GM12878 (cell line): ENCODE measurements at regions not wholly inside any gene's neighbourhood (a gene's known extent, or its start where the extent isn't known, plus 50 kb on each side); places are given as distances from the start of the nearest gene placed in this dataset.
"Not testable (repeated sequence)": the region's sequence is repeated elsewhere in the genome, so short reads cannot be mapped to it uniquely, and the experiment has no call there.

Experiments
- ATAC-seq: fragments of 200-7000 bp; cut with Tn5 transposase; 3 replicates; pipeline ENCODE4 v1.9.1; 2020; ENCODE audit warnings: mild to moderate bottlenecking, moderate library complexity
- BruUV-seq: library from RNA; stranded (reverse); fragments of 400-500 nt; replicated peaks from 2 replicates; lab custom pipeline; 2021; lab: Mats Ljungman, UMichigan
- CTCF ChIA-PET: fragments of 300-600 bp; sonication (Branson Sonifier 250); formaldehyde crosslinking; extraction: SDS; loops from one replicate; lab custom pipeline; 2021; ENCODE audit warnings: inconsistent platforms; lab: Yijun Ruan, JAX
- POLR2A ChIA-PET: fragments of 350-600 bp; formaldehyde crosslinking; extraction: SDS; loops from one replicate; lab custom pipeline; 2021; ENCODE audit warnings: inconsistent platforms; lab: Charles Lee
- RAD21 ChIA-PET: fragments of 300-600 bp; sonication (Branson Sonifier 250); formaldehyde crosslinking; loops from one replicate; lab custom pipeline; 2023; ENCODE audit warnings: antibody characterized with exemption; ENCODE audit not compliant: unreplicated experiment; lab: Charles Lee
- SMC1A ChIA-PET: fragments of 300-600 bp; sonication (Branson Sonifier 250); formaldehyde crosslinking; loops from one replicate; lab custom pipeline; 2023; ENCODE audit not compliant: unreplicated experiment, uncharacterized antibody; lab: Charles Lee
- DNase-seq: peaks from one replicate; pipeline ENCODE4 v3.0.0-alpha.2; 2011; ENCODE audit warnings: low read depth, low spot score
- FAIRE-seq: peaks from 3 replicates; lab custom pipeline; 2011; peaks lifted over from hg19 to GRCh38; lab: Jason Lieb, UNC
- H2AFZ ChIP-seq: 2 replicates; pipeline ENCODE4 v1.6.0; 2011; ENCODE audit warnings: low read depth, low read length, control low read depth; ENCODE audit not compliant: control insufficient read depth
- H3K27ac ChIP-seq: 2 replicates; pipeline ENCODE4 v1.5.1; 2011; ENCODE audit warnings: control low read depth; ENCODE audit not compliant: control insufficient read depth, insufficient read depth
- H3K27me3 ChIP-seq, 2 experiments: replicated peaks in 1 of 2; 2 replicates each; pipeline versions ENCODE4 v1.6.0 to v1.6.1; 2011; ENCODE audit warnings: low read length in 1 of 2; ENCODE audit not compliant: control insufficient read depth in 2 of 2, insufficient read depth in 2 of 2
- H3K36me3 ChIP-seq, 2 experiments: 2 replicates each; pipeline ENCODE4 v1.5.1; 2011; ENCODE audit warnings: low read length in 1 of 2; ENCODE audit not compliant: control insufficient read depth in 2 of 2, insufficient read depth in 2 of 2
- H3K4me1 ChIP-seq: 2 replicates; pipeline ENCODE4 v1.6.1; 2011; ENCODE audit warnings: mild to moderate bottlenecking, low read length, moderate library complexity, mixed read lengths; ENCODE audit not compliant: control insufficient read depth, insufficient read depth
- H3K4me2 ChIP-seq: 2 replicates; pipeline ENCODE4 v1.6.0; 2011; ENCODE audit warnings: control low read depth; ENCODE audit not compliant: control insufficient read depth, insufficient read depth
- H3K4me3 ChIP-seq: fragments of 200-600 bp; sonication (generic); 2 replicates; pipeline ENCODE4 v1.5.1; 2016
- H3K79me2 ChIP-seq: 2 replicates; pipeline ENCODE4 v1.6.0; 2011; ENCODE audit warnings: low read length; ENCODE audit not compliant: control insufficient read depth, insufficient read depth
- H3K9ac ChIP-seq: 2 replicates; pipeline ENCODE4 v1.8.0; 2011; ENCODE audit warnings: low read length, control low read depth, mixed read lengths; ENCODE audit not compliant: control insufficient read depth, insufficient read depth
- H3K9me3 ChIP-seq: replicated peaks from 3 replicates; pipeline ENCODE4 v1.5.1; 2011; ENCODE audit warnings: mild to moderate bottlenecking, low read length; ENCODE audit not compliant: control insufficient read depth, insufficient read depth
- H4K20me1 ChIP-seq: 2 replicates; pipeline ENCODE4 v1.6.0; 2011; ENCODE audit not compliant: control insufficient read depth, insufficient read depth
- HCFC1 ChIP-seq: fragments of 150-350 bp; IDR thresholded peaks from 2 replicates; pipeline ENCODE4 v1.6.1; 2014; ENCODE audit warnings: low read length
- KAT2A ChIP-seq: conservative IDR thresholded peaks from 2 replicates; pipeline ENCODE4 v1.6.1; 2011; ENCODE audit warnings: low read depth, low read length; ENCODE audit not compliant: control insufficient read depth
- RUNX3 ChIP-seq: IDR thresholded peaks from 2 replicates; pipeline ENCODE4 v1.6.1; 2012; ENCODE audit warnings: low read length, inconsistent platforms
- SUPT20H ChIP-seq: IDR thresholded peaks from 2 replicates; pipeline ENCODE4 v1.6.1; 2011; ENCODE audit warnings: low read depth, mild to moderate bottlenecking, low read length, moderate library complexity, borderline replicate concordance; ENCODE audit not compliant: control insufficient read depth
- ZBED1 ChIP-seq: IDR thresholded peaks from 2 replicates; pipeline ENCODE4 v1.6.1; 2016; ENCODE audit warnings: borderline replicate concordance
- ZNF207 ChIP-seq: fragments of 450-650 bp; IDR thresholded peaks from 2 replicates; pipeline ENCODE4 v1.6.1; 2014; ENCODE audit warnings: antibody characterized with exemption, mild to moderate bottlenecking, borderline replicate concordance
- WGBS: methylation state at CpG from one replicate; pipeline ENCODE4 v1.1.6; 2016; ENCODE audit warnings: low lambda C conversion rate; ENCODE audit not compliant: insufficient replicate concordance, insufficient coverage; ENCODE audit errors: missing lambda C conversion rate; 5-methylcytosine and 5-hydroxymethylcytosine counted together
- in situ Hi-C: fragments of 300-500 bp; cut with MboI; formaldehyde crosslinking; loops from 9 replicates; pipeline ENCODE4 v1.14.3; 2018; ENCODE audit warnings: mixed read lengths
- intact Hi-C: fragments of 100-400 bp; cut with micrococcal nuclease; formaldehyde crosslinking; loops from one replicate; pipeline ENCODE4 v1.14.2; 2022; ENCODE audit not compliant: unreplicated experiment

GRCh38 chr21:18553786-18554185 lies 150.2 kb upstream of the TMPRSS15 start:
- ChIA-PET SMC1A (no interaction called here), POLR2A (no interaction called here), CTCF (no interaction called here), RAD21 (no interaction called here)
- H3K4me2 ChIP-seq = no peak overlapping the region
- TF ChIP-seq RUNX3 (no peak), ZNF207 (no peak), ZBED1 (no peak), KAT2A (no peak), HCFC1 (no peak), SUPT20H (no peak)
- no peaks in the 10 kb centered on the region for H3K4me1 ChIP-seq
- no peak overlapping the region for H2AFZ ChIP-seq
- no peak overlapping the region for H3K9ac ChIP-seq
- intact Hi-C loops (no loop called here), in situ Hi-C loops (no loop called here)
- ATAC-seq = no peak
- no peaks in the 10 kb centered on the region for H3K36me3 ChIP-seq
- no peak overlapping the region for H3K4me3 ChIP-seq
- H3K27ac ChIP-seq = no peak overlapping the region
- no peaks in the 10 kb centered on the region for H3K79me2 ChIP-seq
- WGBS = 28% methylated on average over 2 of the region's 2 CpGs
- H3K27me3 ChIP-seq = no peaks in the 10 kb centered on the region
- no TSS peak for BruUV-seq
- no peak for DNase-seq
- H3K9me3 ChIP-seq = no peaks in the 10 kb centered on the region
- FAIRE-seq = no peak
- no peaks in the 10 kb centered on the region for H4K20me1 ChIP-seq

GRCh38 chr21:18567770-18568169 lies 164.2 kb upstream of the TMPRSS15 start:
- in situ Hi-C loops, intact Hi-C loops, H3K4me3 ChIP-seq, H3K27me3 ChIP-seq, H3K4me2 ChIP-seq, ATAC-seq, H4K20me1 ChIP-seq, H3K36me3 ChIP-seq, H3K4me1 ChIP-seq, SMC1A ChIA-PET, FAIRE-seq, H3K27ac ChIP-seq, H3K9ac ChIP-seq, RAD21 ChIA-PET, POLR2A ChIA-PET, DNase-seq, H2AFZ ChIP-seq, H3K79me2 ChIP-seq, BruUV-seq, H3K9me3 ChIP-seq, CTCF ChIA-PET: not testable (repeated sequence)
- WGBS = 50% methylated on average over 10 of the region's 10 CpGs
